MCF 10A (cell line): ENCODE measurements at regions not wholly inside any gene's neighbourhood (a gene's known extent, or its start where the extent isn't known, plus 50 kb on each side); places are given as distances from the start of the nearest gene placed in this dataset.
"Not testable (repeated sequence)": the region's sequence is repeated elsewhere in the genome, so short reads cannot be mapped to it uniquely, and the experiment has no call there.

Source experiments
- BruUV-seq: library from RNA; stranded (reverse); fragments of 400-500 nt; replicated peaks from 2 replicates; lab custom pipeline; 2021; lab: Mats Ljungman, UMichigan
- CTCF ChIA-PET: fragments of 300-600 bp; sonication (Branson Sonifier 250); formaldehyde crosslinking; extraction: SDS; loops from one replicate; lab custom pipeline; 2021; ENCODE audit warnings: antibody characterized with exemption, inconsistent platforms; lab: Yijun Ruan, JAX
- POLR2A ChIA-PET: fragments of 300-600, 350-650 bp; sonication (Branson Sonifier 250); formaldehyde crosslinking; extraction: SDS; loops from one replicate; lab custom pipeline; 2020; ENCODE audit warnings: antibody characterized with exemption, inconsistent platforms; lab: Yijun Ruan, JAX
- DNase-seq: peaks from one replicate; pipeline ENCODE4 v3.0.0-alpha.2; 2018; ENCODE audit not compliant: unreplicated experiment
- H3K27ac Mint-ChIP-seq: one replicate; pipeline ENCODE4 v1.8.0; 2022; ENCODE audit warnings: mild to moderate bottlenecking, low read depth, mixed read lengths; ENCODE audit not compliant: unreplicated experiment
- H3K27me3 Mint-ChIP-seq: one replicate; pipeline ENCODE4 v1.8.0; 2022; ENCODE audit warnings: mixed read lengths; ENCODE audit not compliant: insufficient read depth, unreplicated experiment
- H3K36me3 Mint-ChIP-seq: one replicate; pipeline ENCODE4 v1.8.0; 2022; ENCODE audit warnings: mild to moderate bottlenecking, moderate library complexity, mixed read lengths; ENCODE audit not compliant: insufficient read depth, unreplicated experiment
- H3K4me1 Mint-ChIP-seq: one replicate; pipeline ENCODE4 v1.8.0; 2022; ENCODE audit warnings: mixed read lengths; ENCODE audit not compliant: insufficient read depth, unreplicated experiment
- H3K4me3 Mint-ChIP-seq: one replicate; pipeline ENCODE4 v1.8.0; 2022; ENCODE audit warnings: mild to moderate bottlenecking, moderate library complexity, mixed read lengths; ENCODE audit not compliant: unreplicated experiment
- H3K9me3 Mint-ChIP-seq: one replicate; pipeline ENCODE4 v1.8.0; 2022; ENCODE audit warnings: mixed read lengths; ENCODE audit not compliant: unreplicated experiment
- CTCF ChIP-seq: fragments of 200-600 bp; IDR thresholded peaks from one replicate; pipeline ENCODE4 v1.8.0; 2022; ENCODE audit warnings: antibody characterized with exemption, mild to moderate bottlenecking; ENCODE audit not compliant: unreplicated experiment
- intact Hi-C: fragments of 100-400 bp; cut with micrococcal nuclease; formaldehyde crosslinking; loops from 2 replicates; pipeline ENCODE4 v1.14.1; 2022

- no TSS peak for BruUV-seq
- H3K4me1 Mint-ChIP-seq: no peaks in the 10 kb centered on the region
Measured at GRCh38 chr2:215863687-215864086, 149.7 kb downstream of the MREG start.

GRCh38 chr2:215862351-215862771 lies 151.0 kb downstream of the MREG start:
- Mint-ChIP-seq H3K27me3 (no peaks in the 10 kb centered on the region), H3K4me3 (no peak overlapping the region), H3K36me3 (no peaks in the 10 kb centered on the region), H3K27ac (no peak overlapping the region), H3K4me1 (no peaks in the 10 kb centered on the region), H3K9me3 (peaks cover 5% of the 10 kb centered on the region)
- TF ChIP-seq CTCF: no peak
- ChIA-PET CTCF (interaction anchor here (0.5 kb wide), 1 partner anchor 68 kb away, joined by 3 read pairs; no protein-coding TSS in a partner anchor), POLR2A (no interaction called here)
- DNase-seq: no peak
- no TSS peak for BruUV-seq
- intact Hi-C loops: no loop called here

More at GRCh38 chr2:215863687-215864086, 149.7 kb downstream of the MREG start:
- no peak overlapping the region for H3K27ac Mint-ChIP-seq
- no peak overlapping the region for H3K4me3 Mint-ChIP-seq
- no peak for TF ChIP-seq CTCF
- intact Hi-C loops: no loop called here
- no peaks in the 10 kb centered on the region for H3K36me3 Mint-ChIP-seq
- POLR2A ChIA-PET: no interaction called here
- peaks cover 7% of the 10 kb centered on the region for H3K9me3 Mint-ChIP-seq
- no peak for DNase-seq
- CTCF ChIA-PET: no interaction called here
- H3K27me3 Mint-ChIP-seq: no peaks in the 10 kb centered on the region

GRCh38 chr2:215861607-215862350 lies 151.6 kb downstream of the MREG start:
- no TSS peak for BruUV-seq
- Mint-ChIP-seq H3K9me3 (no peaks in the 10 kb centered on the region), H3K4me3 (no peak overlapping the region), H3K27me3 (no peaks in the 10 kb centered on the region), H3K36me3 (no peaks in the 10 kb centered on the region), H3K27ac (no peak overlapping the region), H3K4me1 (no peaks in the 10 kb centered on the region)
- no peak for DNase-seq
- ChIA-PET CTCF (no interaction called here), POLR2A (interaction anchor here (1.2 kb wide), 1 partner anchor 41 kb away, joined by 4 read pairs; no protein-coding TSS in a partner anchor)
- intact Hi-C loops: no loop called here
- TF ChIP-seq CTCF: no peak

- Mint-ChIP-seq H3K4me3 (no peak overlapping the region), H3K4me1 (no peaks in the 10 kb centered on the region), H3K27ac (no peak overlapping the region), H3K36me3 (no peaks in the 10 kb centered on the region), H3K27me3 (no peaks in the 10 kb centered on the region), H3K9me3 (peaks cover 7% of the 10 kb centered on the region)
- no TSS peak for BruUV-seq
- no peak for TF ChIP-seq CTCF
- intact Hi-C loops: no loop called here
- ChIA-PET POLR2A (no interaction called here), CTCF (interaction anchor here (1.3 kb wide), 1 partner anchor 24 kb away, joined by 4 read pairs; no protein-coding TSS in a partner anchor)
- no peak for DNase-seq
Measured at GRCh38 chr2:215856080-215856479, 157.3 kb downstream of the MREG start.

- H3K4me1 Mint-ChIP-seq, BruUV-seq, POLR2A ChIA-PET, H3K4me3 Mint-ChIP-seq, H3K9me3 Mint-ChIP-seq, DNase-seq, intact Hi-C loops, H3K27ac Mint-ChIP-seq, H3K27me3 Mint-ChIP-seq, H3K36me3 Mint-ChIP-seq: not testable (repeated sequence)
- CTCF ChIA-PET: interaction anchor here (0.6 kb wide), 1 partner anchor 16 kb away, joined by 3 read pairs; no protein-coding TSS in a partner anchor
Measured at GRCh38 chr2:215855308-215855707, 158.0 kb downstream of the MREG start.
